ENCODE measurements at regions not wholly inside any gene's neighbourhood (a gene's known extent, or its start where the extent isn't known, plus 50 kb on each side); places are given as distances from the start of the nearest gene placed in this dataset.
A peak's percentile ranks its signal among the peaks of the same experiment; 100 is the strongest.

- 57% methylated on average over 4 of the region's 18 CpGs for WGBS (ENCODE audit: insufficient coverage, low coverage, low lambda C conversion rate, missing lambda C conversion rate)
- H3K4me3 ChIP-seq: no peak overlapping the region
- intact Hi-C loops (cut with DNase I): no loop called here
- ATAC-seq (no peak), DNase-seq (no peak)
- no peaks in the 10 kb centered on the region for H3K27me3 ChIP-seq
- H3K27ac ChIP-seq: no peak overlapping the region
- H3K36me3 ChIP-seq: no peaks in the 10 kb centered on the region
- H3K4me1 ChIP-seq: no peaks in the 10 kb centered on the region
- H3K9me3 ChIP-seq: no peaks in the 10 kb centered on the region
- TF ChIP-seq, protein P1, sequence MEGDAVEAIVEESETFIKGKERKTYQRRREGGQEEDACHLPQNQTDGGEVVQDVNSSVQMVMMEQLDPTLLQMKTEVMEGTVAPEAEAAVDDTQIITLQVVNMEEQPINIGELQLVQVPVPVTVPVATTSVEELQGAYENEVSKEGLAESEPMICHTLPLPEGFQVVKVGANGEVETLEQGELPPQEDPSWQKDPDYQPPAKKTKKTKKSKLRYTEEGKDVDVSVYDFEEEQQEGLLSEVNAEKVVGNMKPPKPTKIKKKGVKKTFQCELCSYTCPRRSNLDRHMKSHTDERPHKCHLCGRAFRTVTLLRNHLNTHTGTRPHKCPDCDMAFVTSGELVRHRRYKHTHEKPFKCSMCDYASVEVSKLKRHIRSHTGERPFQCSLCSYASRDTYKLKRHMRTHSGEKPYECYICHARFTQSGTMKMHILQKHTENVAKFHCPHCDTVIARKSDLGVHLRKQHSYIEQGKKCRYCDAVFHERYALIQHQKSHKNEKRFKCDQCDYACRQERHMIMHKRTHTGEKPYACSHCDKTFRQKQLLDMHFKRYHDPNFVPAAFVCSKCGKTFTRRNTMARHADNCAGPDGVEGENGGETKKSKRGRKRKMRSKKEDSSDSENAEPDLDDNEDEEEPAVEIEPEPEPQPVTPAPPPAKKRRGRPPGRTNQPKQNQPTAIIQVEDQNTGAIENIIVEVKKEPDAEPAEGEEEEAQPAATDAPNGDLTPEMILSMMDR (IDR thresholded peaks at IDR 0.05): no peak
- no peak for TF ChIP-seq POLR2A (IDR thresholded peaks at IDR 0.05)
Observed at GRCh38 chr2:2715036-2715818, 384.2 kb upstream of the MYT1L start.

DNA sequence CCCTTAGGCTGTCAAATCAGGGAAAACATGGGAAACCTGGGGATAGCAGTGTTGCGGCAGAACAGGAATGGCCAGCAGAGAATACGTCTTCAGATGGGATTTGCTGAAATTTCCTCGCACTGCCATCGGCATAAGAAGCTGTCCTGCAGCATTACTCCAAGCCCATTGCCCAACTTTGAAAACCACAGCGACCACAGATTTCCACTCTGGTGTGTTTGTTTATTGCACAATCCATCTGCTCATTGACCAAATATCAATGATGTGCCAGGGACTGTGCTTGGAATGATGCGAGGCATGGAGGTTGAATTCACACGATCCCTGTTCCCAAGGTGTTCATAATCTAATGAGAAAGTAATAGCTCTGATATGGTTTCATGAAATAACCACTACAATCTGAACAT is 383.3 kb upstream of the MYT1L start:
- no peaks in the 10 kb centered on the region for H3K4me1 ChIP-seq
- H3K4me3 ChIP-seq: no peak overlapping the region
- peak in 1 of 4 donors; percentile 21 for ATAC-seq
- TF ChIP-seq POLR2A (IDR thresholded peaks at IDR 0.05): no peak
- TF ChIP-seq, protein P1 (IDR thresholded peaks at IDR 0.05): no peak
- H3K9me3 ChIP-seq: no peaks in the 10 kb centered on the region
- DNase-seq: no peak
- no peaks in the 10 kb centered on the region for H3K36me3 ChIP-seq
- no peak overlapping the region for H3K27ac ChIP-seq
- no peaks in the 10 kb centered on the region for H3K27me3 ChIP-seq
- 55% methylated on average over 7 of the region's 7 CpGs for WGBS (ENCODE audit: insufficient coverage, low coverage, low lambda C conversion rate, missing lambda C conversion rate)
- intact Hi-C loops (cut with DNase I): no loop called here

DNA sequence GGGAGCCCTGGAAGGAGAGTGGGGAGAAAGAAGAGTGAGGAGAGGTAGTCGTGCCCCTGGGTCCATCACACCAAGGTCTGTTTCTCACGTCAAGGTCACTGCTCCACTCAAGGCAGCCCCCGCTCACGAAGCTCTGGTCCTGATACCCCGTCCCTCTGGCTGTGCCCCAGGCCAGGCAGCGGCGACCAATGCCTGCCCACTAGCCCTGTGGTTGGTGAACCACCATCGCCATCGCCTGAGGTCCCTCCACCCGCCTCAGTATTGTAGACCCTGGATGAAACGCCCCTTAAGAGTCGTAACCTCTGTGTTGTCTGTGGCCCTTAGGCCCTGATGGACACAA is 378.3 kb upstream of the MYT1L start:
- Histone ChIP-seq H3K4me3 (no peak overlapping the region), H3K27me3 (no peaks in the 10 kb centered on the region), H3K9me3 (no peaks in the 10 kb centered on the region), H3K36me3 (no peaks in the 10 kb centered on the region), H3K27ac (no peak overlapping the region), H3K4me1 (no peaks in the 10 kb centered on the region)
- DNase-seq (no peak), ATAC-seq (no peak)
- intact Hi-C loops (cut with DNase I): no loop called here
- TF ChIP-seq, protein P1 (IDR thresholded peaks at IDR 0.05): no peak
- 68% methylated on average over 4 of the region's 12 CpGs for WGBS (ENCODE audit: insufficient coverage, low coverage, low lambda C conversion rate, missing lambda C conversion rate)

DNA sequence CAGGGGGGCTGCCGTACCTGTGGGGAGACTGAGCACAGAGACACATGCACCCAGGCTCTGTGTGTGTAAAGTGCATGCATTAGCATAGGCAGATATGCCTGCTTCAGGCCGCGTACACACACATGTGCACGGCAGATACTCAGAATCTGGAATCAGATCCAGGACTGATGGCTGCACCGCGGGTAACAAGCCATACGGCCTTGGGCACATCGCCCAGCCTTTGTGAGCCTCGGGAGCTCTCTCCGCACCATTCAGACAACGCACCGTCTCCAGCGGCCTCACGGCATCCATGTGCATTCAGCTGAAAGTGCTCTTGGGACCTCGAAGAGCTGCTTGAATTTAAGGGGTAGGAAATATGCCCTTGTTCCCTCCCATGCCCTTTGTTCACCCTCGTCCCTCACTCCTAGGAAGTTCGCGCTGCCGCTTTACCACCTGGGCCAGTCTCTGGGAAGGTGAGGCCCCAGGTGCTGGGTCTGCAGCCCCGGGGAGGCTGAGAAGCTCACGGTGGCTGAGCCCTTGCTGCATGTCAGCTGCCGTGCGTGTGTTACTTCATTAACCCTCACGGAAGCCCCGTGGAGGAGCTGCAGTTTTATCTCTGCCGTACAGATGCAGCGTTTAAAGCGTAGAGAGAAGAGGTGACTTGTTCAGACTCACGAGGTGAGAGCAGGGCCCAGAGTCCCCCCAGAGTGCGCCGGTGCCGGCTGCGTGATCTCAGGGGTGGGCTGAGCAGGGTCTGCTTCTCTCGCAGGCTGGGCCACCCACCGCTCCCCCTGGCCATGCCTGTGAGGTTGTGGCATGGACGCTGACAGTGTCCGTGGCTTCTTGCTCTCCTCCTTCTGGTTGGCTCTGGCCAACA is 377.7 kb upstream of the MYT1L start:
- Histone ChIP-seq H3K27ac (no peak overlapping the region), H3K9me3 (no peaks in the 10 kb centered on the region), H3K4me3 (no peak overlapping the region), H3K36me3 (no peaks in the 10 kb centered on the region), H3K4me1 (no peaks in the 10 kb centered on the region), H3K27me3 (no peaks in the 10 kb centered on the region)
- ATAC-seq: no peak
- WGBS (ENCODE audit: insufficient coverage, low coverage, low lambda C conversion rate, missing lambda C conversion rate): 74% methylated on average over 17 of the region's 37 CpGs
- intact Hi-C loops (cut with DNase I): no loop called here
- peak in 1 of 3 donors; percentile 39 for DNase-seq
- TF ChIP-seq POLR2A (IDR thresholded peaks at IDR 0.05): no peak
- TF ChIP-seq, protein P1 (IDR thresholded peaks at IDR 0.05): no peak

Data from right lobe of liver (tissue), 6 donors.